Activated T-helper 9 cell treated with anti-CD3 and anti-CD28 coated beads, Interleukin-2, amount 50 U/mL, for 16 hours (primary cell): ENCODE measurements at regions not wholly inside any gene's neighbourhood (a gene's known extent, or its start where the extent isn't known, plus 50 kb on each side); places are given as distances from the start of the nearest gene placed in this dataset.

Experiments
- DNase-seq: peaks from one replicate; pipeline ENCODE4 v3.0.0-alpha.2; 2020; ENCODE audit warnings: low read depth

- no peak for DNase-seq
These were observed 70.0 kb upstream of the TOP1 start for GRCh38 chr20:40958598-40958997.

- no peak for DNase-seq
These were observed 69.1 kb upstream of the TOP1 start for GRCh38 chr20:40959325-40960092.

- no peak for DNase-seq
These were observed 68.5 kb upstream of the TOP1 start for GRCh38 chr20:40960101-40960500.

GRCh38 chr20:40960521-40960956 is 68.1 kb upstream of the TOP1 start:
- no peak for DNase-seq

GRCh38 chr20:40961176-40961575 is 67.4 kb upstream of the TOP1 start:
- no peak for DNase-seq

- DNase-seq: no peak
These were observed 66.7 kb upstream of the TOP1 start for GRCh38 chr20:40961686-40962640.

- peak; percentile 58 for DNase-seq
These were observed 65.7 kb upstream of the TOP1 start for GRCh38 chr20:40962733-40963504.

GRCh38 chr20:40963505-40963845 is 65.1 kb upstream of the TOP1 start:
- DNase-seq: no peak

- DNase-seq: no peak
These were observed 63.0 kb upstream of the TOP1 start for GRCh38 chr20:40965671-40966070.

GRCh38 chr20:40966103-40966502 is 62.5 kb upstream of the TOP1 start:
- no peak for DNase-seq

GRCh38 chr20:40966516-40967185 is 62.0 kb upstream of the TOP1 start:
- no peak for DNase-seq

- no peak for DNase-seq
These were observed 60.9 kb upstream of the TOP1 start for GRCh38 chr20:40967700-40968099.

GRCh38 chr20:40968816-40969562 is 59.6 kb upstream of the TOP1 start:
- peak; percentile 77 for DNase-seq

GRCh38 chr20:40970218-40970617 is 58.4 kb upstream of the TOP1 start:
- no peak for DNase-seq

- DNase-seq: no peak
These were observed 51.4 kb upstream of the TOP1 start for GRCh38 chr20:40977218-40977617.

GRCh38 chr20:40978761-40979160 is 49.9 kb upstream of the TOP1 start:
- DNase-seq: no peak
